Umbilical cord (tissue), 1 donor: ENCODE measurements at regions not wholly inside any gene's neighbourhood (a gene's known extent, or its start where the extent isn't known, plus 50 kb on each side); places are given as distances from the start of the nearest gene placed in this dataset.
"Not testable (repeated sequence)": the region's sequence is repeated elsewhere in the genome, so short reads cannot be mapped to it uniquely, and the experiment has no call there.

Experiments
- DNase-seq: peaks from one replicate; pipeline ENCODE4 v3.0.0-alpha.2; 2015; ENCODE audit warnings: low spot score

DNA sequence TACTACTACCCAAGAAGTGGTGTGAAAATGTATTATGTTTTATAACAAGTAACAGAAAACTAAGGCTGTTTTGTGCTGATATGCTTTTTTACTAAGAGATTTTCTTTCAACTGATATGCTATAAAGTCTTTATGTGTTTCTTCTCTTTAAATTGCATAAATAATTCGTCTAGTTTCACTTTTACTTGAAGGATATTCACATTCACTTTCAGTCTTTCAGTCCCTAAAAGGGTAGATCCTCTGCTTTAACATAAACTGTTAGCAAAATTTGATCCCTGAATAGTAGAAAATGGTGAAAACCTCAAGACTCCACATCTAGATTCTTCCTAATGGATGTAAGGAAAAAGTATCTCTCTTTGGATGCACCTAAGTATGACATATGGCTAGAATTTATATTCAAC, 69.0 kb upstream of the FST start:
- no peak for DNase-seq

- DNase-seq: not testable (repeated sequence)
Observed at GRCh38 chr5:53412499-53412898, 67.9 kb upstream of the FST start.

DNA sequence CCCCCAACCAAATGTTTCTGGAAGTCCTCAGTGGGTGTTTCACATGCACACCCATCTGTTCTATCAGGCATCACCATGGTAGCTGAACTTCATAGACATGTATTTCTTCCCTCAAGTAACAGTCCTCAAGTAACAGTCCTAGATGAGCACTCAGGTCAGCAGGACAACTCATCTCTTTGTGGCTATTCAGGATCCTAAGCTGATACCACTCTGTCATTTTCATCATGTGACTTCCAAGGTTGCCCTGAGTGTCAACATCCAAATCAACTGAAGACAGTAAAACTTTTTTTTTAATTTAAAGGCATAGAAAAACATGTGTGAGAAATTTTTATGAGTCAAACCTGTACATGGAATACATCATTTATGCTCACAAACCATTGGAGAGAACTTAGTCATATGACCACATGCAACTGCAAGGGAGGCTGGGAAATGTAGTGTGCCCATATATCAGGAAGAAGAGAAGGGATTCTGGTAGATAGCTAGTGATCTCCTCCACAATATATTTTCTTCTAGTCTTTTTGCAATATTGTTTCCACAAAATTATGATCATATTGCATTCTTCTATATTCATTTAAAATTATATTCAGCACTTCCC, 64.2 kb upstream of the FST start:
- no peak for DNase-seq

GRCh38 chr5:53418409-53418808, 62.0 kb upstream of the FST start:
- DNase-seq: no peak

DNA sequence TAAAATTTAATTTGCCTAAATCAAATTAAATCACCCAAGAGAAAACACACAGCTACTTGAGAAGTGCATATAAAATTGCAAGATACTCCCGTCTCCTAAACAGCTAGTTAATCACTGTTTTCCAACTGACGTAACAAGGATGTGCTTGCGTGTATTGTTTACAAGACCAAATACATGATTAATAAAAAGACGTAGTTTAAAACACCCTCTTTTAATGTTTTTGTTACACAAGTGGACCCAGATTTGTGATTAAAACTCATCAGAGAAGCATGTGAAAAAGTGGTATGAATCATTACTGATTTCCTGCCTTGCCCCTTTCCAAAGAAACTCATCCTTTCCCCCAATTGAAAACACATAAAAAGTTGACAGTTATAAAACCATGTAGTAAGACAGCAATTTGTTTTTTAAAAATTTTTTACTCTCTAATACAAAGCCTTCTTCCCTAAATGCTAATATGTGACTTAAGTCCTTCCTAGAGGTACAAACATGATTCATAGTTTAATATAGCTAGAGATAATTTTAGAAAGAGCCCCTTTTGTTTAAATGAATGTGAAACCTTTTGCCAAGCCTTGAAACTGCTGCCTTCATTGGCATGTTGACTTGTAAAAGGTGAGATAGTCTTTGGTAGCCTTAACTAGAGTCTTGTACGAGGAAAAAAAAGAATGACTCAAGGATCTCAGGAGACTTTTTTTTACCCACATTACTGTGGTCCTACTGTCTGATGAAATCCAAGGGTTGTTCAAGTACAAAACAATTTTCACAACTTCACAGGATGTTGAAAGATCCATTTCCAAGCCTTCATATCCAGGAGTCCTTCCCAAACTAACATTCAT, 61.4 kb upstream of the FST start:
- DNase-seq: no peak

DNA sequence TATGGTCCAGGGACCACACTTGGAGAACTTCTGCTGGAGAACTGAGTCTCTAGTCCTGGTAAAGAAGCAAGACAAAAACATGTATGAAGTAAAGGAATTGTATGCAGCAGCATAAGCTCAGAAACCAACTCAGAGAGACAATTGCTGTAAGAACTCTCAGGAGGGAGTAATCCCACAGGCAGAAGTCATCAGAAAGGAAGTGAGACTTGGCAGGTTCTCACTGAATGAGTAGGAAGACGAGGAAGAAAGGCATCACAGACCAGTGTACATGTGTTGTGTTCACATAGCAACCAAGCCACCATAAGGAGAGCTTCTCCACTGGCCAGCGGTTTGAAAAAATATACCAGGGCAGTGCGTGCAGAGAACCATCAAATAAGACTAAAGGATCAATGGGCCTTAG, 57.9 kb upstream of the FST start:
- no peak for DNase-seq

DNA sequence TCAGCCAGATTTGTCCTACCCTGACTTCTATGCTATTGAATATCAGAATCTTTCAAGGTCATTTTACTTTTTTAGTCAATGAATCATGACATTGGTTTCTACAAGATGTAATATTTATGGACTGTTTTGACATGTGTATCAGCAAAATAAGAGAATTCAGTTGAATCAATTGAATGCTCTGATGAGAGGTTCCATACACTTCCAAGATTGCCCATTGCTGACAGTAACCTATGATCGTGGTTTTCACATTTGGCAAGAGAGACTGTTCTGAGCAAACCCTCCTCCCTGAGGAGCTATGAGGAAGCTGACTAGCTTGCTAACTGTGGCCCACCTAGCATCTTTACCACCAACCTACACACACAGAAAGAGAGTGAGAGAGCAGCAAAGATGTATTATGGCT, 56.7 kb upstream of the FST start:
- no peak for DNase-seq

GRCh38 chr5:53424686-53425615, 55.5 kb upstream of the FST start:
- DNase-seq: peak; percentile 96

- peak; percentile 78 for DNase-seq
Observed at GRCh38 chr5:53425687-53426511, 54.5 kb upstream of the FST start.

- DNase-seq: peak; percentile 85
Observed at GRCh38 chr5:53426512-53426830, 54.0 kb upstream of the FST start.

DNA sequence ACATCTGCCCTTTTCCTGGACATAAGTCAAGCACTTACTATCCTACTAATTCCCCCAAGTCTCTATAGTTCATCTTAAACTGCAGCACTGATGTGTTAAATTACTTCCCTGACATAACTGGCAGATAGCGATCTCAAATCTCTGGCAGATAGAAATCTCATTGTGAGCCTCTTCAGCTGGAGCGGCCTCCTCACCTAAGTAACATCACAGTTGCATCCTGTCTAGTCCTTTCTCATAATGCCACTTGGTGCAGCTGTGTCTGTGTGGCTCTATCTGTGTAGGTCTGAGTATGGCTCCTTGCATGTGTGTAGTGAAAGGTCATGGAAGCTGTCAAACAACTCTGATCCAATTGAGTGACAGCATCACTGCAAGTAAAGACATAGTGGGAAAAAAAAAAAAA, 53.6 kb upstream of the FST start:
- no peak for DNase-seq

GRCh38 chr5:53427965-53428364, 52.5 kb upstream of the FST start:
- DNase-seq: no peak

GRCh38 chr5:53429706-53430105, 50.7 kb upstream of the FST start:
- no peak for DNase-seq

GRCh38 chr5:53430618-53431252, 49.7 kb upstream of the FST start:
- peak; percentile 67 for DNase-seq
